KG1 (cell line): ENCODE measurements at regions not wholly inside any gene's neighbourhood (a gene's known extent, or its start where the extent isn't known, plus 50 kb on each side); places are given as distances from the start of the nearest gene placed in this dataset.

ENCODE experiments used
- DNase-seq: peaks from one replicate; lab custom pipeline; 2025; lab: John Stamatoyannopoulos, UW

- no peak for DNase-seq
Observed at GRCh38 chr5:124645396-124645795, 101.0 kb downstream of the ZNF608 start.

GRCh38 chr5:124644582-124644981 is 101.9 kb downstream of the ZNF608 start:
- no peak for DNase-seq

- no peak for DNase-seq
Observed at GRCh38 chr5:124644138-124644537, 102.3 kb downstream of the ZNF608 start.

DNA sequence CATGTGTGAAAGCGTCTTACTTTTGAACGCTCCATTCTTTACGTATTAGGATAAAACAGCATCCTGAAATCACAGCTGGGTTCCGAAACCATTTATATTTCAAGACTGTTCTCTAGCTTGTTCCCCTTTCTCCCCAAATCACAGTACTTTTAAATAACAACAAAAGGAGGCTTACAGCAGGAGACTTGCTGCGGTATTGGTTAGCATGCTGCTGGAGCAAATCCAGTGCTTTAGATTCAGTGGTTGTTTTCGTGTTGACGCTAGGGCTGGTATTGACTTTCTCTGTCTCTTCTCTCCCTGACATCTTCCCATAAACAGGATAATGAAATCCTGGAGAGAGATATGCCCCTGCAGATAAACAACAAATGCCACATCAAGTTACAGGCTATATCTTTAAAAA is 103.1 kb downstream of the ZNF608 start:
- no peak for DNase-seq

DNA sequence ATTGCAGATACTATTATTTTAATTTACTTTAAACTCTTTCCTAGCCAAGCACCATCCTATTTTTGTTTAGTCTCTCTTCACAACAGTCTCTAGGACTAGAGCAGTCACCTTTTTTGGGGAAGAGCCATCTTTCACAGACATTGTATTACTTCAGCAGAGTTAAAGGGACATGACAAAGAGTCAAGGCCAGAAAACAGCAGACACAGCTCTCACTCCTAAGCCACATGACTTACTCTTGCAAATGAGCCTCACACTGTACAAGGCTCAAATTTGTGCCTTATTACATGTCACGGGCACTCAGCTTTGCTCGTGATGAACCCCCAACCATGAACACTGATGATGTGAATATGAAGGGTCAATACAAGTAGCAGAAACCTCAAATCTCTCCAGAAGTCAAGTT is 104.3 kb downstream of the ZNF608 start:
- no peak for DNase-seq

DNA sequence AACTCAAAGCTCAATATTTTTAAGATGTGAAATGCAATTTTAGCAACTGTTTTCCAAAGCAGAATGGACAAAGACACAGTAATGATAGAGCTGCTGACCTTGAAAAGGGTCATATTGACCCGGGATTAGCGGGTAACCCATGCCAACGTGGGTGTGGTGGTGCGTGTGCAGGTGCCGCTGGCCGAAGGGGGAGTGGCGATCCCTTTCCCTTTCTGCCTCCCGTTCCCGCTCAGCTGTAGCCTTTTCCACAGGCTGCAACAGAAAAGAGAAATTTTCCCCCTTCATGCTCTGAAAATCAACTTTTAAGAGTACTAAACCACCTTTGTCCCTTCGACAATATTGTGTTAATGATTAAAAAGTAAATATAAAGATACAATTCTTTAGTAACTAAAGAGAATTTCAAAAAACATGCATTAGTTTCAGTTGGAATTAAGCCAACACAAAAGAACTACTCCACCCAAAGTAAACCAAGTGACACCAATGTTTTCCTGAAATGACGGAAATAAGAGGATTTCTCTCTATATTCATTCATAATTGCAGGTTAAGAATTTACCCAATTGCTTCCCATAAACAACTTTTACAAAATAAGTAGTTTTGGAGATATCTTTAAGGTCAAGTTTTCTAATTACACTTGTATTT is 105.2 kb downstream of the ZNF608 start:
- no peak for DNase-seq

GRCh38 chr5:124639095-124639665 is 107.3 kb downstream of the ZNF608 start:
- no peak for DNase-seq

- no peak for DNase-seq
Observed at GRCh38 chr5:124637011-124637410, 109.4 kb downstream of the ZNF608 start.

DNA sequence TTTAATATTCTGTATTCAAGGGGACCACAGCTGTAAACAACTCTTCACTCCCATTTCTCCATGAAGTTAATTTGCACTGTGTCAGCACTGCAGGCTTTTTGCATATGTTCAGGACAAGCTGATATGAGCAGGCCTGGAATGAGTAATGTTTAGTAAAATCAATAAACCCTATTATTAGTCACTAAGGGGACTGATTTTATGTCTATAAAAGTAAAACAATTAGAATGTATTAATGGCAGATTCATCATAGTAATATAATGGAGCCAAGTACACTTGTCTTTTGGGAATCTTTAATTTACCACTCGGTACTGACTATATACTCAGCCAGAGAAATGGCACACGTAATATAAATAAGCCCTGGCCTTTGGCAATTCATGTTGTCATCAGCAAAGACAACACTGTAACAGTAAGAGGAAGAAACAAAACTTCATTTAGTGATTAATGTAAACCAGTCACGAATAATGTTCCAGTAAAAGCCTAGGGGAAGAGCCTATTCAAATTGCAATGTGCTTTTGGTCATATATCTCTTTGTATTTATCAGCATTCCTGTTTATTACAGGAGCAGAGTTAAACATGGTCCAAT is 111.6 kb downstream of the ZNF608 start:
- DNase-seq = no peak

- DNase-seq = no peak
Observed at GRCh38 chr5:124634228-124634739, 112.2 kb downstream of the ZNF608 start.

GRCh38 chr5:124633209-124633608 is 113.2 kb downstream of the ZNF608 start:
- no peak for DNase-seq

DNA sequence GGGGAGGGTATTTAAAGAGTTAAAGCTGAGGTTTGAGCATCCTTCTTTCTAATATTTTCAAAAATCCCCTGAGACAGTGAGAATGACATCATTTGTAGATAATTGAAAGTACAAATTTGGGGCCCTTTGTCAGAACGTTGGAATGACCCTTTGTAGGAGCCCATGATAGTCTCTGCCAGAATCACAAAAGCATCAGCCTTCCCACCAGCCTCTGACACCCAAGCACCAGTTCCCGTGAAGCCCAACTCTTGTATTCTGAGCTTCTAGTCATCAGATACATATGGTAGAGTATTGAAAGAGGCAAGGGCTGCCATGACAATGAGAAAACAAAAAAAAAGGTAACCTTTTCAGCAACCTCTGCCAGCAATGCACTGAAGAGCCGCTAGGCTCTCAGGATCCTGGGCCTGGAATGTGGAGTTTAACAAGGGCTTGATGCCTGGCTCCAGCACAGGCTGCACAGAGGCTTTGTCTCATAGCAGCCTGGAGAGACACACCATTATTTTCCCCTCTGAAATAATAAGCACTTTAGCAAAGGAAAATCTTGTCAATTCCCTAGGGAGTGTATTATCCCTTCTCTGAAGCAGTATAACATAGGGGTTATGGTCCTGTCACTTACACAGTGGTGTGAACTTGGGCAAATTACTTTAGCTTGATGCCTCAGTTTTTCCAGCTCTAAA is 114.4 kb downstream of the ZNF608 start:
- DNase-seq = no peak

DNA sequence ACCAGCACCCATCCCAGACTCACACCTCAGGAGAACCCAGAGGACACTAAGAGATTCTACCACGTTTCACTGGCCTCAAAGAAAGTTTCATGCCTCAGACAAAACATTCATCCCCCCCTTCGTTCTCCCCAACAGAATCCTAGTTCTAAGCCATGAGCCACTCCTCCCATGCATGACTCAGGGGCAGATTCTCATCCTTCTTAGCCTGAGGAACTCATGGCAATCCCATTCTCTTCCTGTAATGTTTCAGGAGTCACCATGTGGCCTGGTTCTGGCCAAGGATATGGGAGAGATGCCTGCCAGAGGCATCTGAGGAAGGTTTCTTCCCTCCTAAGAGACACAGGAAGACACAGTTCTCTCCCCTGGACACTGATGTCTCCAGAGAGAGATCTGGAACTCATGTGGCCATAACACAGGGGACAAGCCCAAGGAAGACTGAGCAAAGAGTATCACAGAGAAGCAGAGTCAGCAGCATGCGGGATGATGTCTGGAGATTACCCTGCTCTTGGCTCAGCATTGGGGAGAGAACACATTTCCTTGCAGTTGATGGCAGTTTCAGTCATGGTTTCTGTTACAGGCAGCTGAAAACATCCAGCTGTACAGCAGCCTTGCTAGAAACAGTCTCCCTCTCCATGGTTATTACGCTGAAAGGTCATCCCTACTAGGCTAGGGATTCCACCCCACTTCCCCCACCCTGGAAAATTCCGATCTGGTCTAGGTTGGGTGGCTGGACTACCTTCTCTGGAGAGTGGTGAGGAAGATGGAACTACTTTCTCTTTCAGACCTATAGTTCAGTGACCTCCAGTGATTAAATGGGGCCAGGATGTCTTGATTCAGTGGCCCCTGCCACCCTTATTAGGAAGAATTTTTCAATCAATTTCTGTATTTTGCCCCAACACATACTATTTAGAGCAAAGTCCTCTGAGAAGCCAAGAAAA is 115.4 kb downstream of the ZNF608 start:
- no peak for DNase-seq

DNA sequence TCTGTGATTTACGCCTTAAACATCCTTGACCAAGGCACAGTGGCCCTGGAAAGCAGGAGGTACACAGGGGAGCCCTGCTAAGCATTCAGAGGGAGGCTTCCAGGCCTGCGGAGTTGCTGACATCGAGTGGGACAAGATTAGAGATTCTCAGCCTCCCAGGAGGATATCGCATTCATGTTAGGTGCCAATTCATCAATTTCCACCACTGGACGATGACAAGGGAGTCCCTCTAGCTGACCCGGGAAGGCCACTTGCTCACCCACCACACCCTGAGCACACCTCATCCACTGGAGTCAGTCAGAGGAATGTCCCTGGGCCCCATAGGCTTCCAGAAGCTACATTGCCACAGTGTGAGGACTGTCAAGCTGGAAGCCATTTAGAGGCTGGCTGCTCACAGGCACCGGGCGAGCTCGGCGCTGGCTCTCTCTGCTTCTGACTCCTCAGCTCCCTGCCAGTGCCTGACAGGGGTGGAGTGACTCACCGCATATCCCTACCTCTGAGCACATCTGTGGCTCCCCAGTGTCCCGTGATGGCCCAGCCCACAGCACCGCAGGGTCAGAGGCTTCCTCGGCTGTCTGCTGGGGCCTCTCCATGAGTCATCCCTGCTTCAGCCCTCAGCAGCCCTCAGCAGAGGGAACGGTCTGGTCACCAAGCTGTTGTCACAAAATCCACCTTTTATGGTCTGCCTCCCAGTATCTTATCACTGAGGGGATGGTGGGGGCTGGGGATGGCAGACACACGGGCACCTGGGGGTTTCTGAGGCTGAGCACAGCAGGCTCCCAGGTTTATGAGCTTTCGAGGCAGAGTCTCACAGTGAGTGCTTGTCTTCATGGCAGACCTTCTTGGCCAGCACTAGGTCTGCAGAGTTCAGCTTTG is 117.5 kb downstream of the ZNF608 start:
- no peak for DNase-seq

- DNase-seq = no peak
Observed at GRCh38 chr5:124627815-124628595, 118.4 kb downstream of the ZNF608 start.

GRCh38 chr5:124626053-124626452 is 120.4 kb downstream of the ZNF608 start:
- DNase-seq = no peak

GRCh38 chr5:124623265-124623664 is 123.2 kb downstream of the ZNF608 start:
- no peak for DNase-seq

DNA sequence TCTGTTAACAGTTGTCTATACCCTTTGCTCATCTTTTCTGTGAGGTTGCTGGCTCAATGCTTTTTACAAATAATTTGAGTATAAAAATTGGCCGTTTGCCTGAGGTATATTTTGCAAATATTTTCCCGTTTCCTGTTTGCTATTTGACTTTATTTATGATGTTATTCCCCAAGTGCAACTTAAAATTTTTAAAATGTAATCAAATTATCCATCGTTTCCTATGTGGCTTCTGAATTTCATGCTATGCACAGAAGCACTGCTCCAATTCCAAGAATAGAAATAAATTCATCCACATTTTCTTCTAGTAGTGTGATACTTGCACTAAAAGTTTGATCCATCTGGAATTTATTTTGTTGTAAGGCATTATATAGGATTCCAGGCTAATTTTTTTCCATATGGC is 123.6 kb downstream of the ZNF608 start:
- no peak for DNase-seq

- DNase-seq = no peak
Observed at GRCh38 chr5:124621279-124621678, 125.2 kb downstream of the ZNF608 start.

- no peak for DNase-seq
Observed at GRCh38 chr5:124620743-124621142, 125.7 kb downstream of the ZNF608 start.
